Left ventricle myocardium inferior (tissue), 1 donor: ENCODE measurements at regions not wholly inside any gene's neighbourhood (a gene's known extent, or its start where the extent isn't known, plus 50 kb on each side); places are given as distances from the start of the nearest gene placed in this dataset.
"Not testable (repeated sequence)": the region's sequence is repeated elsewhere in the genome, so short reads cannot be mapped to it uniquely, and the experiment has no call there.

Source experiments
- DNase-seq: peaks from one replicate; pipeline ENCODE4 v3.0.0-alpha.2; 2020
- H3K27ac ChIP-seq: fragments of 200-600 bp; replicated peaks from 2 replicates; pipeline ENCODE4 v1.8.0; 2021
- H3K27me3 ChIP-seq: fragments of 200-600 bp; 2 replicates; pipeline ENCODE4 v1.8.0; 2021; ENCODE audit warnings: low read depth
- H3K36me3 ChIP-seq: fragments of 200-600 bp; 2 replicates; pipeline ENCODE4 v1.8.0; 2021
- H3K4me1 ChIP-seq: fragments of 200-600 bp; 2 replicates; pipeline ENCODE4 v1.8.0; 2021
- H3K4me3 ChIP-seq: fragments of 200-600 bp; 2 replicates; pipeline ENCODE4 v1.8.0; 2021; ENCODE audit warnings: mild to moderate bottlenecking, moderate library complexity
- H3K9me3 ChIP-seq: fragments of 200-600 bp; replicated peaks from 2 replicates; pipeline ENCODE4 v1.8.0; 2021
- CTCF ChIP-seq: fragments of 200-600 bp; IDR thresholded peaks from 2 replicates; pipeline ENCODE4 v1.8.0; 2021; ENCODE audit warnings: antibody characterized with exemption, mild to moderate bottlenecking, borderline replicate concordance
- intact Hi-C: fragments of 100-400 bp; cut with micrococcal nuclease; formaldehyde crosslinking; loops from one replicate; pipeline ENCODE4 v1.11.0; 2022
- donor health status: DM: no; HTN: yes; CAD: no; lungs with severe emphysema.

GRCh38 chr14:85338895-85339294 is 191.0 kb upstream of the FLRT2 start:
- Histone ChIP-seq H3K36me3 (no peaks in the 10 kb centered on the region), H3K4me1 (no peaks in the 10 kb centered on the region), H3K9me3 (no peaks in the 10 kb centered on the region), H3K27ac (no peak overlapping the region), H3K27me3 (no peaks in the 10 kb centered on the region), H3K4me3 (no peak overlapping the region)
- no peak for DNase-seq
- intact Hi-C loops = no loop called here
- TF ChIP-seq CTCF = no peak

DNA sequence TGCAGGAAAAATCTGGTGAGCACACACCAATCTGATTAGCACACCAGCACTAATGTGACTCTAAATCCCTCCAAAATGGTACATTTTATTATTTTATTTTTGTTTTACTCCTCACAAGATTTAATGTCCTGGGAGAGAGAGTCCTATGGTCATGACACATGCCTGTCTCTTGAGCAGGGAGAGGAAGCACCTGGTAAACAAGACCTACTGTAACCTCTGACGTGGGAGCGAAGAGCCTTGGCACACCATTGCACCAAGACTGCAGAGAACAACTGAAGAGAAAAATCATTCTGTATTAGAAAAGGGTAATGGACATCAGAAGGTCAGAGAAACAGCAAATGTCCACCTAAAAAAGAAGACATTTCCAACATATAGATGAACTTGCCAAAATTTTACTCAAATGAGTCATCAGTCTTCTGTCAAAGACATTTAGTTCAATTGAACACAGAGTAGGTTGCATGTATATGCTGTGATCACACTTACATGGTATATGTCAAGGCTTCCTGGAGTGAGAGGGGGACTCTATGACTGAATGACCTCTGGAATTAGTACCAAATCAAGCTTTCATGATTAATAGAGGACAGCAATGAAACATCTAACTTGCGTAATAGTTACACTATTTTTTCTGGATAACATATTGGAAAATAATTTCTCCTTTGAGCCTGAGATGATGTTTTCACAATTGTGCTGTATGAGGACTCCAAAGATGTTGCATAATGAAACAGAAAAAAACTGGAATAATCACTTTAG is 186.9 kb upstream of the FLRT2 start:
- no peaks in the 10 kb centered on the region for H3K36me3 ChIP-seq
- no peaks in the 10 kb centered on the region for H3K4me1 ChIP-seq
- no peak overlapping the region for H3K4me3 ChIP-seq
- TF ChIP-seq CTCF = no peak
- no peak for DNase-seq
- intact Hi-C loops = no loop called here
- H3K27me3 ChIP-seq = no peaks in the 10 kb centered on the region
- H3K9me3 ChIP-seq = no peaks in the 10 kb centered on the region
- H3K27ac ChIP-seq = peak overlapping the region; percentile 44

- no peak for DNase-seq
- Histone ChIP-seq H3K4me3 (no peak overlapping the region), H3K27me3 (no peaks in the 10 kb centered on the region), H3K27ac (no peak overlapping the region), H3K36me3 (no peaks in the 10 kb centered on the region), H3K4me1 (no peaks in the 10 kb centered on the region), H3K9me3 (no peaks in the 10 kb centered on the region)
- intact Hi-C loops = no loop called here
- no peak for TF ChIP-seq CTCF
These were observed 185.8 kb upstream of the FLRT2 start for GRCh38 chr14:85344171-85344570.

GRCh38 chr14:85344847-85345570 is 184.9 kb upstream of the FLRT2 start:
- TF ChIP-seq CTCF = no peak
- no peaks in the 10 kb centered on the region for H3K9me3 ChIP-seq
- no peaks in the 10 kb centered on the region for H3K27me3 ChIP-seq
- no peaks in the 10 kb centered on the region for H3K36me3 ChIP-seq
- no peak overlapping the region for H3K4me3 ChIP-seq
- intact Hi-C loops = no loop called here
- no peaks in the 10 kb centered on the region for H3K4me1 ChIP-seq
- H3K27ac ChIP-seq = no peak overlapping the region
- DNase-seq = no peak

- no peak for TF ChIP-seq CTCF
- intact Hi-C loops = no loop called here
- Histone ChIP-seq H3K36me3 (no peaks in the 10 kb centered on the region), H3K9me3 (no peaks in the 10 kb centered on the region), H3K27me3 (no peaks in the 10 kb centered on the region), H3K4me3 (no peak overlapping the region), H3K27ac (no peak overlapping the region), H3K4me1 (no peaks in the 10 kb centered on the region)
- DNase-seq = no peak
These were observed 179.3 kb upstream of the FLRT2 start for GRCh38 chr14:85350667-85351066.

DNA sequence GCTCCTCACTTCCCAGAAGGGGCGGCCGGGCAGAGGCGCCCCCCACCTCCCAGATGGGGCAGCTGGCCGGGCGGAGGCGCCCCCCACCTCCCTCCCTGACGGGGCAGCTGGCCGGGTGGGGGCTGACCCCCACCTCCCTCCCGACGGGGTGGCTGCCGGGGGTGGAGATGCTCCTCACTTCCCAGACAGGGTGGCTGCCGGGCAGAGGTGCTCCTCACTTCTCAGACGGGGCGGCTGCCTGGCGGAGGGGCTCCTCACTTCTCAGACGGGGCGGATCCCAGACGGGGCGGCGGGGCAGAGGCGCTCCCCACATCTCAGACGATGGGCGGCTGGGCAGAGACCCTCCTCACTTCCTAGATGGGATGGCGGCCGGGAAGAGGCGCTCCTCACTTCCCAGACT is 177.4 kb upstream of the FLRT2 start:
- DNase-seq, H3K4me3 ChIP-seq, H3K4me1 ChIP-seq, H3K27me3 ChIP-seq, intact Hi-C loops, H3K36me3 ChIP-seq, H3K27ac ChIP-seq, H3K9me3 ChIP-seq: not testable (repeated sequence)
